Liver (tissue), 8 donors: ENCODE measurements at regions not wholly inside any gene's neighbourhood (a gene's known extent, or its start where the extent isn't known, plus 50 kb on each side); places are given as distances from the start of the nearest gene placed in this dataset.

Source experiments
- DNase-seq: peaks from one replicate; pipeline ENCODE4 v3.0.0-alpha.2; 2017; ENCODE audit warnings: low spot score
- H3K27ac ChIP-seq, 2 donors: one replicate each; pipeline ENCODE4 v1.7.0; 2013; ENCODE audit warnings: inconsistent platforms in 2 of 2, low read length in 2 of 2, control low read depth in 1 of 2, low read depth in 1 of 2, mild to moderate bottlenecking in 1 of 2
- H3K27me3 ChIP-seq, 4 donors: one replicate each; pipeline versions ENCODE4 v1.6.1 to v1.7.0; 2013; ENCODE audit warnings: low read length in 3 of 4, inconsistent platforms in 1 of 4, mild to moderate bottlenecking in 1 of 4, moderate library complexity in 1 of 4; ENCODE audit not compliant: control insufficient read depth in 4 of 4, insufficient read depth in 4 of 4
- H3K36me3 ChIP-seq, 4 donors: one replicate each; pipeline versions ENCODE4 v1.6.1 to v1.7.0; 2013; ENCODE audit warnings: low read length in 3 of 4, mild to moderate bottlenecking in 3 of 4, low read depth in 1 of 4, moderate library complexity in 1 of 4; ENCODE audit not compliant: control insufficient read depth in 4 of 4, insufficient read depth in 3 of 4
- H3K4me1 ChIP-seq, 4 donors: one replicate each; pipeline versions ENCODE4 v1.6.1 to v1.7.0; 2013; ENCODE audit warnings: low read length in 3 of 4, mild to moderate bottlenecking in 3 of 4, moderate library complexity in 1 of 4; ENCODE audit not compliant: control insufficient read depth in 4 of 4, insufficient read depth in 4 of 4
- H3K4me3 ChIP-seq, 3 donors: one replicate each; pipeline versions ENCODE4 v1.6.1 to v1.7.0; 2013; ENCODE audit warnings: low read length in 3 of 3, control low read depth in 1 of 3, low read depth in 1 of 3, mild to moderate bottlenecking in 1 of 3
- H3K9ac ChIP-seq, 2 donors: one replicate each; pipeline ENCODE4 v1.7.0; 2013; ENCODE audit warnings: low read length in 2 of 2, mild to moderate bottlenecking in 2 of 2, moderate library complexity in 2 of 2, control low read depth in 1 of 2, low read depth in 1 of 2
- H3K9me3 ChIP-seq, 4 donors: one replicate each; pipeline versions ENCODE4 v1.6.1 to v1.7.0; 2013; ENCODE audit warnings: low read length in 3 of 4; ENCODE audit not compliant: control insufficient read depth in 4 of 4
- ATF3 ChIP-seq: IDR thresholded peaks from 2 replicates; pipeline ENCODE4 v1.6.1; 2016; ENCODE audit warnings: antibody characterized with exemption
- EGR1 ChIP-seq, 2 donors: IDR thresholded peaks; 2 replicates each; pipeline ENCODE4 v1.6.1; 2016 to 2018; ENCODE audit warnings: antibody characterized with exemption in 2 of 2, low read depth in 2 of 2
- FOXA1 ChIP-seq: IDR thresholded peaks from 2 replicates; pipeline ENCODE4 v1.6.1; 2016; ENCODE audit warnings: antibody characterized with exemption
- FOXA2 ChIP-seq: IDR thresholded peaks from 2 replicates; pipeline ENCODE4 v1.6.1; 2016; ENCODE audit warnings: antibody characterized with exemption
- GABPA ChIP-seq, 2 donors: IDR thresholded peaks in 1 of 2; conservative IDR thresholded peaks in 1 of 2; 2 replicates each; pipeline ENCODE4 v1.6.1; 2016; ENCODE audit warnings: antibody characterized with exemption in 2 of 2, mild to moderate bottlenecking in 1 of 2, moderate library complexity in 1 of 2
- HNF4A ChIP-seq, 2 donors: conservative IDR thresholded peaks; 2 replicates each; pipeline ENCODE4 v1.6.1; 2016; ENCODE audit warnings: antibody characterized with exemption in 2 of 2, mild to moderate bottlenecking in 2 of 2
- HNF4G ChIP-seq: IDR thresholded peaks from 2 replicates; pipeline ENCODE4 v1.6.1; 2016; ENCODE audit warnings: antibody characterized with exemption
- JUND ChIP-seq, 2 donors: IDR thresholded peaks; 2 replicates each; pipeline ENCODE4 v1.6.1; 2016; ENCODE audit warnings: antibody characterized with exemption in 2 of 2
- NR2F2 ChIP-seq: IDR thresholded peaks from 2 replicates; pipeline ENCODE4 v1.6.1; 2016; ENCODE audit warnings: antibody characterized with exemption
- RAD21 ChIP-seq, 2 donors: IDR thresholded peaks; 2 replicates each; pipeline ENCODE4 v1.6.1; 2016; ENCODE audit warnings: antibody characterized with exemption in 2 of 2, mild to moderate bottlenecking in 2 of 2
- RXRA ChIP-seq, 2 donors: IDR thresholded peaks; 2 replicates each; pipeline ENCODE4 v1.6.1; 2017 to 2018; ENCODE audit warnings: antibody characterized with exemption in 2 of 2, mild to moderate bottlenecking in 1 of 2
- SP1 ChIP-seq: IDR thresholded peaks from 2 replicates; pipeline ENCODE4 v1.6.1; 2018; ENCODE audit warnings: antibody characterized with exemption, mild to moderate bottlenecking
- TAF1 ChIP-seq: conservative IDR thresholded peaks from 2 replicates; pipeline ENCODE4 v1.6.1; 2016; ENCODE audit warnings: antibody characterized with exemption, mild to moderate bottlenecking
- YY1 ChIP-seq: IDR thresholded peaks from 2 replicates; pipeline ENCODE4 v1.6.1; 2016; ENCODE audit warnings: antibody characterized with exemption, mild to moderate bottlenecking
- WGBS: extraction: QIAGEN DNeasy Blood & Tissue Kit; methylation state at CpG from one replicate; pipeline ENCODE4 v1.1.7; 2013; 5-methylcytosine and 5-hydroxymethylcytosine counted together
- TF ChIP-seq, protein P1 (sequence below): IDR thresholded peaks from 2 replicates; pipeline ENCODE4 v1.6.1; 2016; ENCODE audit warnings: antibody characterized with exemption, mild to moderate bottlenecking
- TF ChIP-seq, protein P2 (sequence below): fragments of 150-350 bp; IDR thresholded peaks from 2 replicates; pipeline ENCODE4 v1.5.1; 2017; ENCODE audit warnings: improper control_type of control experiment, low read depth, low read length; ENCODE audit not compliant: missing input control
- TF ChIP-seq, protein P3 (sequence below): IDR thresholded peaks from 2 replicates; pipeline ENCODE4 v1.6.1; 2016; ENCODE audit warnings: antibody characterized with exemption
- TF ChIP-seq, protein P4 (sequence below): IDR thresholded peaks from 2 replicates; pipeline ENCODE4 v1.6.1; 2016; ENCODE audit warnings: antibody characterized with exemption
- donor health status: healthy.
- donor health status: healthy.
- donor health status: healthy.
- donor health status: healthy.
- donor health status: healthy.

DNA sequence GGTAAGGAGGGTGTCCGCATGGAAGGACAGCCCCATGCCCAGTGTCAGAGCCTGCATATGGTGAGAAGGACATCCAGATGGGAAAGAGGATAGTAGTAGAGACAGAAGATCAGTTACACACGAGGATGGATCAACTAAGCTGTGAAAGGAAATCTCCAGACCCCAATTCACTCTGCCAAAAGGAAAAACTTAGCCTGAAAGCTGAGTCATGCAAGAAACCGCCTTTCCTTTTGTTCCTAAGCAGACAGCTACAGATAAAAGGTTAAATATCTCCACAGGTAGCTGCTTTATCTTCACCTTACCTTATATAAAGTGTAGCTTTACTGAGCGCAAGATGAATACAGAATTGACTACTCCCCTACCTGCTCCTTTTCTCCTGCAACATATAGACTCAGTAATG is 67.3 kb upstream of the LGALSL start:
- Histone ChIP-seq H3K27ac (no peak overlapping the region), H3K4me1 (peaks cover 0 to 8% (median 3%) of the 10 kb centered on the region in 4 donors), H3K9ac (no peak overlapping the region), H3K4me3 (no peak overlapping the region), H3K27me3 (no peaks in the 10 kb centered on the region), H3K36me3 (no peaks in the 10 kb centered on the region), H3K9me3 (no peaks in the 10 kb centered on the region)
- DNase-seq, result no peak
- no peak for TF ChIP-seq TAF1
- no peak for TF ChIP-seq JUND (IDR thresholded peaks at IDR 0.05)
- no peak for TF ChIP-seq HNF4G
- TF ChIP-seq NR2F2, result no peak
- TF ChIP-seq, protein P1, sequence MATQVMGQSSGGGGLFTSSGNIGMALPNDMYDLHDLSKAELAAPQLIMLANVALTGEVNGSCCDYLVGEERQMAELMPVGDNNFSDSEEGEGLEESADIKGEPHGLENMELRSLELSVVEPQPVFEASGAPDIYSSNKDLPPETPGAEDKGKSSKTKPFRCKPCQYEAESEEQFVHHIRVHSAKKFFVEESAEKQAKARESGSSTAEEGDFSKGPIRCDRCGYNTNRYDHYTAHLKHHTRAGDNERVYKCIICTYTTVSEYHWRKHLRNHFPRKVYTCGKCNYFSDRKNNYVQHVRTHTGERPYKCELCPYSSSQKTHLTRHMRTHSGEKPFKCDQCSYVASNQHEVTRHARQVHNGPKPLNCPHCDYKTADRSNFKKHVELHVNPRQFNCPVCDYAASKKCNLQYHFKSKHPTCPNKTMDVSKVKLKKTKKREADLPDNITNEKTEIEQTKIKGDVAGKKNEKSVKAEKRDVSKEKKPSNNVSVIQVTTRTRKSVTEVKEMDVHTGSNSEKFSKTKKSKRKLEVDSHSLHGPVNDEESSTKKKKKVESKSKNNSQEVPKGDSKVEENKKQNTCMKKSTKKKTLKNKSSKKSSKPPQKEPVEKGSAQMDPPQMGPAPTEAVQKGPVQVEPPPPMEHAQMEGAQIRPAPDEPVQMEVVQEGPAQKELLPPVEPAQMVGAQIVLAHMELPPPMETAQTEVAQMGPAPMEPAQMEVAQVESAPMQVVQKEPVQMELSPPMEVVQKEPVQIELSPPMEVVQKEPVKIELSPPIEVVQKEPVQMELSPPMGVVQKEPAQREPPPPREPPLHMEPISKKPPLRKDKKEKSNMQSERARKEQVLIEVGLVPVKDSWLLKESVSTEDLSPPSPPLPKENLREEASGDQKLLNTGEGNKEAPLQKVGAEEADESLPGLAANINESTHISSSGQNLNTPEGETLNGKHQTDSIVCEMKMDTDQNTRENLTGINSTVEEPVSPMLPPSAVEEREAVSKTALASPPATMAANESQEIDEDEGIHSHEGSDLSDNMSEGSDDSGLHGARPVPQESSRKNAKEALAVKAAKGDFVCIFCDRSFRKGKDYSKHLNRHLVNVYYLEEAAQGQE, result no peak
- TF ChIP-seq GABPA (IDR thresholded peaks at IDR 0.05 in 1 of 2, conservative IDR thresholded peaks at IDR 0.05 in 1 of 2), result no peak
- TF ChIP-seq ATF3, result no peak
- TF ChIP-seq RAD21 (IDR thresholded peaks at IDR 0.05), result no peak
- TF ChIP-seq FOXA1, result no peak
- no peak for TF ChIP-seq HNF4A (conservative IDR thresholded peaks at IDR 0.05)
- no peak for TF ChIP-seq RXRA (IDR thresholded peaks at IDR 0.05)
- TF ChIP-seq YY1, result no peak
- TF ChIP-seq, protein P2, sequence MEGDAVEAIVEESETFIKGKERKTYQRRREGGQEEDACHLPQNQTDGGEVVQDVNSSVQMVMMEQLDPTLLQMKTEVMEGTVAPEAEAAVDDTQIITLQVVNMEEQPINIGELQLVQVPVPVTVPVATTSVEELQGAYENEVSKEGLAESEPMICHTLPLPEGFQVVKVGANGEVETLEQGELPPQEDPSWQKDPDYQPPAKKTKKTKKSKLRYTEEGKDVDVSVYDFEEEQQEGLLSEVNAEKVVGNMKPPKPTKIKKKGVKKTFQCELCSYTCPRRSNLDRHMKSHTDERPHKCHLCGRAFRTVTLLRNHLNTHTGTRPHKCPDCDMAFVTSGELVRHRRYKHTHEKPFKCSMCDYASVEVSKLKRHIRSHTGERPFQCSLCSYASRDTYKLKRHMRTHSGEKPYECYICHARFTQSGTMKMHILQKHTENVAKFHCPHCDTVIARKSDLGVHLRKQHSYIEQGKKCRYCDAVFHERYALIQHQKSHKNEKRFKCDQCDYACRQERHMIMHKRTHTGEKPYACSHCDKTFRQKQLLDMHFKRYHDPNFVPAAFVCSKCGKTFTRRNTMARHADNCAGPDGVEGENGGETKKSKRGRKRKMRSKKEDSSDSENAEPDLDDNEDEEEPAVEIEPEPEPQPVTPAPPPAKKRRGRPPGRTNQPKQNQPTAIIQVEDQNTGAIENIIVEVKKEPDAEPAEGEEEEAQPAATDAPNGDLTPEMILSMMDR, result no peak
- TF ChIP-seq SP1, result no peak
- TF ChIP-seq FOXA2, result no peak
- TF ChIP-seq, protein P3, sequence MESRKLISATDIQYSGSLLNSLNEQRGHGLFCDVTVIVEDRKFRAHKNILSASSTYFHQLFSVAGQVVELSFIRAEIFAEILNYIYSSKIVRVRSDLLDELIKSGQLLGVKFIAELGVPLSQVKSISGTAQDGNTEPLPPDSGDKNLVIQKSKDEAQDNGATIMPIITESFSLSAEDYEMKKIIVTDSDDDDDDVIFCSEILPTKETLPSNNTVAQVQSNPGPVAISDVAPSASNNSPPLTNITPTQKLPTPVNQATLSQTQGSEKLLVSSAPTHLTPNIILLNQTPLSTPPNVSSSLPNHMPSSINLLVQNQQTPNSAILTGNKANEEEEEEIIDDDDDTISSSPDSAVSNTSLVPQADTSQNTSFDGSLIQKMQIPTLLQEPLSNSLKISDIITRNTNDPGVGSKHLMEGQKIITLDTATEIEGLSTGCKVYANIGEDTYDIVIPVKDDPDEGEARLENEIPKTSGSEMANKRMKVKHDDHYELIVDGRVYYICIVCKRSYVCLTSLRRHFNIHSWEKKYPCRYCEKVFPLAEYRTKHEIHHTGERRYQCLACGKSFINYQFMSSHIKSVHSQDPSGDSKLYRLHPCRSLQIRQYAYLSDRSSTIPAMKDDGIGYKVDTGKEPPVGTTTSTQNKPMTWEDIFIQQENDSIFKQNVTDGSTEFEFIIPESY, result no peak
- TF ChIP-seq, protein P4, sequence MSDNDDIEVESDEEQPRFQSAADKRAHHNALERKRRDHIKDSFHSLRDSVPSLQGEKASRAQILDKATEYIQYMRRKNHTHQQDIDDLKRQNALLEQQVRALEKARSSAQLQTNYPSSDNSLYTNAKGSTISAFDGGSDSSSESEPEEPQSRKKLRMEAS, result no peak
- TF ChIP-seq EGR1 (IDR thresholded peaks at IDR 0.05; ENCODE audit: low read depth in 2 of 2), result no peak
- WGBS, result 91% methylated on average over 4 of the region's 4 CpGs
